ENCODE measurements at regions not wholly inside any gene's neighbourhood (a gene's known extent, or its start where the extent isn't known, plus 50 kb on each side); places are given as distances from the start of the nearest gene placed in this dataset.
"Not testable (repeated sequence)": the region's sequence is repeated elsewhere in the genome, so short reads cannot be mapped to it uniquely, and the experiment has no call there.

DNA sequence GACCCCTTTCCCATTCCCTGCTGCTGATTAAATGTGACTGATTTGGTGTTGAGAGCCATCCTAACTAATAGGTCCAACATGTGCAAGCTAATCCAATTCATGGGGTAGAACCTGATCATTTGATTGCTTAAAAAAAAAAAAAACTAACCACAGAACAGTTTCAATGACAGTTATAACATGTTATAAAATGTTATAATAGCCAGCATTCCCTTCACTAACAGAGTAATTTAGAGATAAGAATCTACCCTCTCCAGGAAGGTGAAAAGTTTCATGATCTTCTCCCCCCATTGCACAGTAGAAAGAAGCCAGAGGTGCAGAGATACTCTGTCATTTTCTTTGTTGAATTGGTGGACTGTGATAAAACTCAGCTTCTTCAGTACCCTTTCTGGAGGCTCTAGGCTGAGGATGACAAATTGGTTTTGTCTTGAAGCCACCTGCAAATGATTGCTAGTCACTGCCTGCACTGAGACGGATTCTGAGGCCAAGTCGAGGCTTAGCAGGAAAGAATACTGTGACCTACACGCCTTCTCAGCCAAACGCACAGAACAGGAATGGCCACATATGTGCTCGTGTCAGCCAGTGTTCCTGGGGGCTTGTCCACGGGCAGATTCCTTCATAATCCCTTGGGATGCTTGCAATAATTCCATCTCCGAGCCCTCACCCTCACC, 215.7 kb upstream of the IRF2BP2 start:
- H3K9me3 Mint-ChIP-seq (ENCODE audit: insufficient read depth), result no peaks in the 10 kb centered on the region
- H3K9ac ChIP-seq (ENCODE audit: low read length), result no peak overlapping the region
- no peaks in the 10 kb centered on the region for H3K79me2 ChIP-seq (ENCODE audit: control insufficient read depth, insufficient read depth, low read length)
- no peak overlapping the region for H3K27ac ChIP-seq (ENCODE audit: low read length in 2 of 2)
- no peak for DNase-seq
- CTCF ChIA-PET, result interaction anchor here (1.4 kb wide), 1 partner anchor 269 kb away, joined by 3 read pairs; no protein-coding TSS in a partner anchor
- no peak overlapping the region for H2AFZ ChIP-seq (ENCODE audit: insufficient read depth, low read depth, low read length, poor library complexity, severe bottlenecking)
- ATAC-seq (ENCODE audit: low read depth), result no peak
- peaks cover 5% of the 10 kb centered on the region for H3K27me3 Mint-ChIP-seq
- intact Hi-C loops (cut with micrococcal nuclease), result no loop called here
- TF ChIP-seq EZH2 (IDR thresholded peaks at IDR 0.05; ENCODE audit: borderline replicate concordance, insufficient read depth, low read depth, low read length, poor library complexity, severe bottlenecking), result no peak
- TF ChIP-seq, protein P1, sequence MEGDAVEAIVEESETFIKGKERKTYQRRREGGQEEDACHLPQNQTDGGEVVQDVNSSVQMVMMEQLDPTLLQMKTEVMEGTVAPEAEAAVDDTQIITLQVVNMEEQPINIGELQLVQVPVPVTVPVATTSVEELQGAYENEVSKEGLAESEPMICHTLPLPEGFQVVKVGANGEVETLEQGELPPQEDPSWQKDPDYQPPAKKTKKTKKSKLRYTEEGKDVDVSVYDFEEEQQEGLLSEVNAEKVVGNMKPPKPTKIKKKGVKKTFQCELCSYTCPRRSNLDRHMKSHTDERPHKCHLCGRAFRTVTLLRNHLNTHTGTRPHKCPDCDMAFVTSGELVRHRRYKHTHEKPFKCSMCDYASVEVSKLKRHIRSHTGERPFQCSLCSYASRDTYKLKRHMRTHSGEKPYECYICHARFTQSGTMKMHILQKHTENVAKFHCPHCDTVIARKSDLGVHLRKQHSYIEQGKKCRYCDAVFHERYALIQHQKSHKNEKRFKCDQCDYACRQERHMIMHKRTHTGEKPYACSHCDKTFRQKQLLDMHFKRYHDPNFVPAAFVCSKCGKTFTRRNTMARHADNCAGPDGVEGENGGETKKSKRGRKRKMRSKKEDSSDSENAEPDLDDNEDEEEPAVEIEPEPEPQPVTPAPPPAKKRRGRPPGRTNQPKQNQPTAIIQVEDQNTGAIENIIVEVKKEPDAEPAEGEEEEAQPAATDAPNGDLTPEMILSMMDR (IDR thresholded peaks at IDR 0.05), result no peak
- H3K9me3 ChIP-seq (ENCODE audit: control extremely low read depth in 1 of 3, control insufficient read depth in 2 of 3, insufficient read depth in 1 of 3, low read length in 2 of 3), result no peaks in the 10 kb centered on the region
- no peak overlapping the region for H3K4me2 ChIP-seq (replicated peaks; ENCODE audit: low read depth, low read length, poor library complexity, severe bottlenecking)
- H3K4me1 ChIP-seq (ENCODE audit: control insufficient read depth in 2 of 2, insufficient read depth in 2 of 2, low read length in 2 of 2), result no peaks in the 10 kb centered on the region
- POLR2A ChIA-PET, result no interaction called here
- H3K4me3 Mint-ChIP-seq, result no peak overlapping the region
- no peaks in the 10 kb centered on the region for H3K36me3 ChIP-seq (replicated peaks in 1 of 2; ENCODE audit: control extremely low read depth in 1 of 2, control insufficient read depth in 1 of 2, extremely low read depth in 1 of 2, insufficient read depth in 2 of 2, low read length in 1 of 2)
- no peak overlapping the region for H3K27ac Mint-ChIP-seq
- no peaks in the 10 kb centered on the region for H3K27me3 ChIP-seq (replicated peaks in 1 of 4; ENCODE audit: control extremely low read depth in 1 of 4, control insufficient read depth in 3 of 4, insufficient read depth in 4 of 4, low read length in 3 of 4)
- H3K4me1 Mint-ChIP-seq, result no peaks in the 10 kb centered on the region
- no peak overlapping the region for H3K4me3 ChIP-seq (ENCODE audit: control extremely low read depth in 1 of 5, extremely low read depth in 1 of 5, insufficient read depth in 1 of 5, low read depth in 2 of 5, low read length in 4 of 5)
- WGBS (ENCODE audit: insufficient coverage), result 67% methylated on average over 7 of the region's 7 CpGs
- no peaks in the 10 kb centered on the region for H4K20me1 ChIP-seq (ENCODE audit: control insufficient read depth, insufficient read depth, low read length, poor library complexity, severe bottlenecking)

DNA sequence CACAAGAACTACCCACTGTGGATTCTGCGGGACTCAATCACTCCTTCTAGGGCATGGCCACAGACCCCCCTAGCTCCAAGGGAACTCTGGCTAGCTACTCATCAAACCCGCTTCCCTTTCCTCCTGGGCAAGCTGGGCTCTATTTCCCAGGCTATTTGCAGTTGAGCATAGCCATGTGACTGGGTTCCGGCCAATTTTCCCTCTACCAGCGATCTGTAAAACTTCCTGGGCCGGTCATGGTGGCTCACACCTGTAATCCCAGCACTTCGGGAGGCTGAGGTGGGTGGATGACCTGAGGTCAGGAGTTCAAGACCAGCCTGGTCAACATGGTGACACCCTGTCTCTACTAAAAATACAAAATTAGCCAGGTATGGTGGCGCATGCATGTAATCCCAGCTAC, 214.9 kb upstream of the IRF2BP2 start:
- DNase-seq; ATAC-seq (ENCODE audit: low read depth); H3K9me3 ChIP-seq (ENCODE audit: control extremely low read depth in 1 of 3, control insufficient read depth in 2 of 3, insufficient read depth in 1 of 3, low read length in 2 of 3); H3K27ac ChIP-seq (ENCODE audit: low read length in 2 of 2); H3K27me3 Mint-ChIP-seq; H3K4me1 ChIP-seq (ENCODE audit: control insufficient read depth in 2 of 2, insufficient read depth in 2 of 2, low read length in 2 of 2); H3K36me3 ChIP-seq (replicated peaks in 1 of 2; ENCODE audit: control extremely low read depth in 1 of 2, control insufficient read depth in 1 of 2, extremely low read depth in 1 of 2, insufficient read depth in 2 of 2, low read length in 1 of 2); H3K9ac ChIP-seq (ENCODE audit: low read length); H3K27me3 ChIP-seq (replicated peaks in 1 of 4; ENCODE audit: control extremely low read depth in 1 of 4, control insufficient read depth in 3 of 4, insufficient read depth in 4 of 4, low read length in 3 of 4); H3K4me3 Mint-ChIP-seq; H3K4me2 ChIP-seq (replicated peaks; ENCODE audit: low read depth, low read length, poor library complexity, severe bottlenecking); H3K79me2 ChIP-seq (ENCODE audit: control insufficient read depth, insufficient read depth, low read length); H3K4me3 ChIP-seq (ENCODE audit: control extremely low read depth in 1 of 5, extremely low read depth in 1 of 5, insufficient read depth in 1 of 5, low read depth in 2 of 5, low read length in 4 of 5); H2AFZ ChIP-seq (ENCODE audit: insufficient read depth, low read depth, low read length, poor library complexity, severe bottlenecking); H3K27ac Mint-ChIP-seq; H3K4me1 Mint-ChIP-seq; H4K20me1 ChIP-seq (ENCODE audit: control insufficient read depth, insufficient read depth, low read length, poor library complexity, severe bottlenecking); intact Hi-C loops (cut with micrococcal nuclease); H3K9me3 Mint-ChIP-seq (ENCODE audit: insufficient read depth): not testable (repeated sequence)
- CTCF ChIA-PET, result interaction anchor here (1.4 kb wide), 1 partner anchor 270 kb away, joined by 3 read pairs; no protein-coding TSS in a partner anchor
- WGBS (ENCODE audit: insufficient coverage), result 96% methylated on average over 7 of the region's 7 CpGs
- POLR2A ChIA-PET, result interaction anchor here (0.6 to 0.7 kb wide), 2 partner anchors 58 to 201 kb away, joined by 3 to 6 read pairs; no protein-coding TSS in a partner anchor
